Prostate gland (tissue), 2 donors: ENCODE measurements at regions not wholly inside any gene's neighbourhood (a gene's known extent, or its start where the extent isn't known, plus 50 kb on each side); places are given as distances from the start of the nearest gene placed in this dataset.

ENCODE experiments used
- CTCF ChIP-seq, 4 experiments: fragments of 200-600 bp in 2 of 4; fragments of 450-650 bp in 2 of 4; sonication (generic) in 2 of 4; IDR thresholded peaks; 1 replicate in 3 of 4; 2 replicates in 1 of 4; pipeline ENCODE4 v1.5.1; 2016 to 2019; ENCODE audit warnings: antibody characterized with exemption in 4 of 4, mild to moderate bottlenecking in 2 of 4, moderate library complexity in 2 of 4
- POLR2A ChIP-seq: fragments of 450-650 bp; IDR thresholded peaks from one replicate; pipeline ENCODE4 v1.6.1; 2016; ENCODE audit warnings: antibody characterized with exemption, mild to moderate bottlenecking
- POLR2AphosphoS5 ChIP-seq: sonication (generic); formaldehyde crosslinking; IDR thresholded peaks from one replicate; pipeline ENCODE4 v1.6.1; 2017; ENCODE audit warnings: antibody characterized with exemption

- no peak for TF ChIP-seq CTCF (IDR thresholded peaks at IDR 0.05)
- TF ChIP-seq POLR2AphosphoS5 = no peak
- TF ChIP-seq POLR2A = no peak
Measured at GRCh38 chr5:162800301-162800700, 637.1 kb upstream of the CCNG1 start.
